ENCODE measurements at regions not wholly inside any gene's neighbourhood (a gene's known extent, or its start where the extent isn't known, plus 50 kb on each side); places are given as distances from the start of the nearest gene placed in this dataset.
"Not testable (repeated sequence)": the region's sequence is repeated elsewhere in the genome, so short reads cannot be mapped to it uniquely, and the experiment has no call there.

DNA sequence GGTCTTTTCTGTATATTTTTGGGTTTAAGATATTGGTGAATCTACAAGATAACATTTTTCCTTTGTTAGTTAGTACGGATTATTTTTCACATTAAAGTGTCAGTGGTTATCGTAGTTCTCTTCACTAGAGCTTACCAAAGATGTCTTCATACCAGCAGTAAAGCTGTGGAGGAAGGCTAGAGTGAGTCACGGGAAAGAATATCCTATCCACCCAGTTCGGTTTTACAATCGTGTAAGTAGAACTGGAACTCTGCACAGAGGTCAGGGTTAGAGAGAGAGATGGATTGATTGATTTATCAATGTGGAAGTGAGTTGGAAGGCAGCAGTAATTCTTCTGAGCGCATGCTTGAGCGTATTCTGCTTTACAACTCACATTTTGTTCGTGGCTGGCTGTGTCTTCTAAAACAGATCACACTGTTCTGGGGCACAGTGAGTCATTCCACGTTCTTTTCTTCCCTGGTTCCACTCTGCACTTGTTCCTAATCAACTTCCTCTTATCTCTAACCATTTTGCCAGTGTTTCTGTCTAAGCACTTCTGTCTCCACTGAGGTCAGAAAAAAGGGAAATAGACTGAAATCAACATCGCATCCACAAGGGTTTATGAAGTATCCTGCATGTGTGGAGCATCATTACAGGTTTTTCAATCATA is 86.5 kb upstream of the ARRDC3 start:
- intact Hi-C loops (cut with micrococcal nuclease) = no loop called here

GRCh38 chr5:91468651-91469422 is 85.7 kb upstream of the ARRDC3 start:
- intact Hi-C loops (cut with micrococcal nuclease) = no loop called here

- intact Hi-C loops (cut with micrococcal nuclease) = no loop called here
Observed at GRCh38 chr5:91464886-91465646, 81.9 kb upstream of the ARRDC3 start.

GRCh38 chr5:91457681-91458058 is 74.6 kb upstream of the ARRDC3 start:
- intact Hi-C loops (cut with micrococcal nuclease) = no loop called here

GRCh38 chr5:91456928-91457680 is 74.0 kb upstream of the ARRDC3 start:
- intact Hi-C loops (cut with micrococcal nuclease) = no loop called here

GRCh38 chr5:91449083-91449482 is 66.0 kb upstream of the ARRDC3 start:
- intact Hi-C loops (cut with micrococcal nuclease) = no loop called here

DNA sequence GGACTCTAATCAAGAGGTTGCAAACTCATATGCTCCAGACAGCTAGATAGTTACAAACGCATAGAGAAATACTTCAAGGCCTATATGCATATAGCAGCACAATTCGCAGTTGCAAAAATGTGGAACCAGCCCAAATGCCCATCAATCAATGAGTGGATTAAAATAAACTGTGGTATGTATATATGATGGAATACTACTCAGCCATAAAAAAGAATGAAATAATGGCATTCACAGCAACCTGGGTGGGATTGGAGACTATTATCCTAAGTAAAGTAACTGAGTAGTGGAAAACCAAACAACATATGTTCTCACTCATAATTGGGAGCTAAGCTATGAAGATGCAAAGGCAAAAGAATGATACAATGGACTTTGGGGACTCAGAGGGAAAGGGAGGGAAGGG is 65.0 kb upstream of the ARRDC3 start:
- intact Hi-C loops (cut with micrococcal nuclease) = not testable (repeated sequence)

GRCh38 chr5:91446880-91447279 is 63.8 kb upstream of the ARRDC3 start:
- intact Hi-C loops (cut with micrococcal nuclease) = not testable (repeated sequence)

DNA sequence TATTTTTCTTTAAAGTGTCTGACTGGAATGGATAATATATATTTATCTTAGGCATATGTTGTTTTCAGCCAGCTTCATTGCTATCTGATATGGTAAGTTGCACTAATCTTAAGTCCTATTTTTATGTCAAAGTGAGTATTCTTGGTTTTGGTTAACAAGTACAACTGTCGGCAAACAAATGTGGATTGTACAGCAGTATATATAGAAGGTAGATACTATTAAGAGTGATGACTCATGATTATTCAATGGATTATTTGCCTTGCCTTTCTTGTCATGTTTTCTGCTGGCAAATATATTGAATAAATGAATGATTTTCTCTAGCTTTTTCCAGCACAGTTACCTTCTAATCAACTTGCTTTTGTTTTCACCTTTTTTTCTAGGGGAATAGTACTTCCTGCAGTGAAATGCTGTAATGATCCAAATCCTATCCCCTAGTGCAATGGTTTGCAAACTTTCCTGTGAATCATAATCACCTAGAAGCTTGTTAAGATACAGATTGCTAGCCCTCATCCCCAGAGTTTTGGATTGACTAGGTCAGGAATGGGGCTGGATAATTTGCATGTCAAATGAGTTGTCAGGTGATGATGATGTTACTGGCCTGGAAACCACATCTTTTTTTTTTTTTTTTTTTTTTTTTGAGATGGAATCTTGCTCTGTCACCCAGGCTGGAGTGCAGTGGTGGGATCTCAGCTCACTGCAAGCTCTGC is 60.8 kb upstream of the ARRDC3 start:
- intact Hi-C loops (cut with micrococcal nuclease) = no loop called here

DNA sequence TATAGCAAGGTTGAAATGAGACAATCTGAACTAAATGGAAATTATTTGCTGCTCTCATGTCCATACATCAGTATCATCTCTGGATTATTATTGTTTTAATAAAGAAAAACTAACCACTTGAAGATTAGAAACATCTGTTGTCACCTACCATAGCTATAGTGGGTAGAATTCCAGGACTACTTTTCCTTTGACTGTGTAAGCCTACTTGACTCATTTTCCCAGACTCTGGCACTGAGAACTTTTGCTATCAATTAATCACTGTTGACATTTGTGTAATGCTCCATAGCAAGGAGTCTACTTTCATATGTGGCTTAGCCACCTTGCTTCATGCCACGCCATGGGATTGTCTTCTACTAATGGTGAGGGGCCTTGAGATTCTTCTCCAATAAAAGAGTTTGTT is 59.9 kb upstream of the ARRDC3 start:
- intact Hi-C loops (cut with micrococcal nuclease) = no loop called here

GRCh38 chr5:91441082-91441481 is 58.0 kb upstream of the ARRDC3 start:
- intact Hi-C loops (cut with micrococcal nuclease) = no loop called here

DNA sequence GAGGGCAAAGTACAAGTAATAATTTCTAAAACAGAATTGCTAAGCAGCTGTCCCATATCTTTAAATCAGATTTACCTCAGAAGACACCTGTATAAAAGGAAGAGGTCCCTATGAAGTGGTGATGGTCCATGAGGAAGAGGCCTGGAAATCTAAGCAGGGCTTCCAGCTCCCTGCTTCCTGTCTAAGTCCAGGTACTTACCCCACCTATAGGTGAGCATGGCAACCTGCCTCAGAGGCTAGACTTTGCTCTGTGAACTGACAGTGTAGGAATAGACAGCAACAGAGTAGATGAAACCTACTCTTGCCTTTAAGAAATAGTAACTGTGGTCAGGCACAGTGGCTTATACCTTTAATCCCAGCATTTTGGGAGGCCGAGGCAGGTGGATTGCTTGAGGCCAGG is 55.8 kb upstream of the ARRDC3 start:
- intact Hi-C loops (cut with micrococcal nuclease) = no loop called here

- intact Hi-C loops (cut with micrococcal nuclease) = no loop called here
Observed at GRCh38 chr5:91436241-91436640, 53.1 kb upstream of the ARRDC3 start.

DNA sequence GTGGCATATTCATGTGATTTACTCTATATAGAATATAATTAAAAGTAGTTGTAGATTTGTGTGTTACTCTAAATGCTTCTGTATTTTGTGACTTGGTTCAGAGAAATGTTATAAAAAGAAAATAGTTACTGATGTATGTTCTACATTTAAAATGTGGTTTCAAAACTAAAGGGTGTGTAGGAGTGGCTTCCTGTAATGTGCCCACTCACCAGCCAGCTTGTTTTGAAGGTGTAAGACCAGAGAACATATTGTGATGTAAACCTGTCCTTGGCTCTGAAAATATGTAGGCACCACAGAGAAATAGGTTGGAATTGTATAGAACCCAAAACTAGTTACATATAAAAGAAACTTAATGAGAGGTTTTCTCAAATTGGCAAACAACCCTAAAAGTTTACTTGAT is 51.2 kb upstream of the ARRDC3 start:
- intact Hi-C loops (cut with micrococcal nuclease) = no loop called here

GRCh38 chr5:91433861-91434260 is 50.7 kb upstream of the ARRDC3 start:
- intact Hi-C loops (cut with micrococcal nuclease) = no loop called here
